ENCODE measurements at regions not wholly inside any gene's neighbourhood (a gene's known extent, or its start where the extent isn't known, plus 50 kb on each side); places are given as distances from the start of the nearest gene placed in this dataset.

DNA sequence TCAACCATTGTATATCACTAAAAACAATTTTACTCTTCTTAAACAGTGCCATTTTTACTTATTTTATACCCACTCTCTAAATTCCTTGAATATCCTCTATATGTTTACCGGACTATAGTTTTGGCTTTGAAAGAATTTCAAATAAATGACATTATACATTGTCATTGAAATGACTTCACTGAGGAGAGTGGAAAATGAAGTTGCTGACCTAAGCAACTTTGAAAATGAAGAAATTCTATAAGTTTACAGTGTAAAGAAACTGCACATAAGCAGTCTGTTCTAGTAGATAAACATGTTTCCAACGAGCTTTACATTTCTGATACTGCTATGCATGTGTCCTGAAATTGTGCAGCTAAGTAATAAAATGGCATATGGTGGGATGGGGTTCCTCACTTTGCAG lies 1094.0 kb downstream of the TMEM121 start:
- Histone ChIP-seq H3K56ac (replicated peaks; ENCODE audit: insufficient read length, low read depth, low read length) (no peak overlapping the region), H3K9ac (replicated peaks in 1 of 4; ENCODE audit: extremely low read depth in 1 of 4, low read depth in 3 of 4, low read length in 3 of 4) (no peak overlapping the region), H4K8ac (ENCODE audit: extremely low read depth, insufficient read depth, low read length) (no peak overlapping the region), H3K4me2 (ENCODE audit: insufficient read depth in 1 of 2, low read depth in 2 of 2, low read length in 2 of 2) (no peak overlapping the region), H2AK5ac (ENCODE audit: low read depth, low read length) (no peak overlapping the region), H3K23ac (ENCODE audit: insufficient read length) (no peak overlapping the region), H4K91ac (replicated peaks; ENCODE audit: insufficient read length, low read length) (no peak overlapping the region), H3K27ac (ENCODE audit: low read depth, low read length) (no peak overlapping the region), H3K4me3 (ENCODE audit: extremely low read depth in 1 of 4, insufficient read depth in 2 of 4, low read depth in 3 of 4, low read length in 4 of 4) (no peak overlapping the region), H3K79me2 (ENCODE audit: control insufficient read depth in 1 of 2, insufficient read depth in 2 of 2, low read length in 2 of 2) (no peaks in the 10 kb centered on the region), H3K4me1 (replicated peaks in 1 of 4; ENCODE audit: control insufficient read depth in 3 of 4, insufficient read depth in 4 of 4, low read length in 3 of 4) (no peaks in the 10 kb centered on the region), H3K9me3 (ENCODE audit: insufficient read depth in 2 of 2, low read depth in 1 of 2, low read length in 1 of 2) (peaks cover 74 to 86% of the 10 kb centered on the region in 2 experiments), H2BK20ac (ENCODE audit: low read length) (no peak overlapping the region), H3K23me2 (ENCODE audit: low read depth, low read length) (no peaks in the 10 kb centered on the region), H2BK120ac (replicated peaks; ENCODE audit: low read depth, low read length) (no peak overlapping the region), H2BK5ac (ENCODE audit: low read depth, low read length) (no peak overlapping the region), H2BK12ac (ENCODE audit: low read depth, low read length) (no peak overlapping the region), H2AFZ (ENCODE audit: low read length) (no peak overlapping the region), H3K4ac (replicated peaks; ENCODE audit: insufficient read length, low read depth, low read length) (no peak overlapping the region), H3K79me1 (ENCODE audit: low read depth, low read length) (no peaks in the 10 kb centered on the region), H3K18ac (ENCODE audit: extremely low read depth, low read length) (no peak overlapping the region), H3K27me3 (replicated peaks in 1 of 4; ENCODE audit: control insufficient read depth in 3 of 4, extremely low read depth in 1 of 4, insufficient read depth in 3 of 4, low read length in 3 of 4) (no peaks in the 10 kb centered on the region), H3K14ac (ENCODE audit: insufficient read length) (no peak overlapping the region), H4K20me1 (replicated peaks in 1 of 2; ENCODE audit: control insufficient read depth in 1 of 2, insufficient read depth in 2 of 2, low read length in 2 of 2) (no peaks in the 10 kb centered on the region), H2BK15ac (ENCODE audit: low read length) (no peak overlapping the region), H4K5ac (ENCODE audit: insufficient read length, low read depth, low read length) (no peak overlapping the region), H3K36me3 (ENCODE audit: control insufficient read depth in 2 of 4, insufficient read depth in 4 of 4, low read length in 3 of 4) (no peaks in the 10 kb centered on the region; a peak in 1 of 8 replicates)
- no peak for FAIRE-seq
- ChIA-PET POLR2A (ENCODE audit: partially characterized antibody) (no interaction called here), CTCF (ENCODE audit: partially characterized antibody) (interaction anchor here (1.0 kb wide), 1 partner anchor 76 kb away, joined by 3 read pairs; no protein-coding TSS in a partner anchor)
- no peak for DNase-seq (ENCODE audit: low read depth in 1 of 2, low spot score in 2 of 2)
- 92% methylated on average over 2 of the region's 2 CpGs; no CpG with 5 or more reads in 1 of the 2 experiments for WGBS, 2 experiments (ENCODE audit: extremely low coverage in 1 of 2, insufficient coverage in 1 of 2, insufficient read length in 1 of 2, insufficient replicate concordance in 2 of 2, low coverage in 1 of 2, low lambda C conversion rate in 2 of 2, missing lambda C conversion rate in 1 of 2)
- no peak for TF ChIP-seq GABPA (IDR thresholded peaks at IDR 0.05; ENCODE audit: borderline replicate concordance, insufficient read depth, low read length)
- TF ChIP-seq ATF3 (IDR thresholded peaks at IDR 0.05; ENCODE audit: insufficient read depth, low read depth, low read length): no peak
- TF ChIP-seq SRF (IDR thresholded peaks at IDR 0.05; ENCODE audit: low read depth, low read length): no peak
- TF ChIP-seq POLR2A (IDR thresholded peaks at IDR 0.05; ENCODE audit: control extremely low read depth in 1 of 2, low read depth in 2 of 2, low read length in 2 of 2): no peak
- TF ChIP-seq TAF1 (IDR thresholded peaks at IDR 0.05; ENCODE audit: low read depth, low read length): no peak
- no peak for TF ChIP-seq BACH1 (IDR thresholded peaks at IDR 0.05; ENCODE audit: low read length)
- TF ChIP-seq NRF1 (IDR thresholded peaks at IDR 0.05; ENCODE audit: low read depth, low read length): no peak
- TF ChIP-seq TBP (IDR thresholded peaks at IDR 0.05; ENCODE audit: low read depth, low read length): no peak

Measured in H1 (cell line).